Bronchial epithelial cell (primary cell): ENCODE measurements at regions not wholly inside any gene's neighbourhood (a gene's known extent, or its start where the extent isn't known, plus 50 kb on each side); places are given as distances from the start of the nearest gene placed in this dataset.

Source experiments
- DNase-seq: peaks from one replicate; pipeline ENCODE4 v3.0.0-alpha.2; 2010; ENCODE audit warnings: low read depth
- FAIRE-seq: peaks from 2 replicates; lab custom pipeline; 2011; peaks lifted over from hg19 to GRCh38; lab: Jason Lieb, UNC
- H3K27me3 ChIP-seq: 2 replicates; pipeline ENCODE4 v1.5.1; 2011; ENCODE audit warnings: low read length; ENCODE audit not compliant: control insufficient read depth, insufficient read depth
- H3K36me3 ChIP-seq: 2 replicates; pipeline ENCODE4 v1.5.1; 2011; ENCODE audit warnings: low read length; ENCODE audit not compliant: control insufficient read depth, insufficient read depth
- H3K4me3 ChIP-seq: 2 replicates; pipeline ENCODE4 v1.5.1; 2011; ENCODE audit warnings: mild to moderate bottlenecking, low read depth, low read length, control low read depth
- TF ChIP-seq, protein P1 (sequence below): IDR thresholded peaks from 2 replicates; pipeline ENCODE4 v1.5.1; 2011; ENCODE audit warnings: mild to moderate bottlenecking, moderate library complexity, low read length, control low read depth, inconsistent platforms; ENCODE audit not compliant: insufficient read depth, severe bottlenecking

DNA sequence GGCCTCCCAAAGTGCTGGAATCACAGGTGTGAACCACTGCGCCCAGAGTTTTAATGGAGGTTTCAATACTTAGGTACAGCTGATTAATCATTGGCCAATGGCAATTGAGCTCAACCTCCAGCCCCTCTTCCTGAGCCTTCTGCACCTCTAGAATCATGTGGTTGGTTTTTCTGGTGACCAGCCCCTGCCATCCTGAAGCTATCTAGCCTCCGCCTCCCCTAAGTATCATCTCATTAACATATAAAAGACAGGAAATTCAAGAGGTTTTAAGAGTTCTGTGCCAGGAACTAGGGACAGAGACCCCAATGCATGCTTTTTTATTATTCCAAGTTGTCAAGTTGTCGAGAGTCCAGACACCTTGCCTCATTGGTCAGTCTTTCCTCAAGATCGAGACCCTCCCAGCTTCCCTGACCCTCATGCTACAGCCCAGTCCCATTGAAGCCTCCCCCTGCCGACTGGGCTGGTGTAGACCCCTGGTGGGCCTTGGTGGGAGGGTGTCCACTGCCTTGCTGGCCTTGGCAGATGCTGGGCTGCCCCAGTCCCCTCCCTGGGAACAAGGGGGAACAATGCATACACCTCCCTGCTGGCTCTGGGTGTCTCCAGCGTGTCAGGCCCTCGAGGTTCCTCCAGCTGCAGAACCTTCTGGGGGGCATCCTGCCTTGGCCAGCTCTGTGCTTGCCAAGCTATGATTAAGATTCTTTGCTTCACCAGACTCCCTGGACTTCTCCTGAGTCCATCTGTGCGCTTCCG lies 148.0 kb downstream of the CTTN start:
- DNase-seq: no peak
- TF ChIP-seq, protein P1, sequence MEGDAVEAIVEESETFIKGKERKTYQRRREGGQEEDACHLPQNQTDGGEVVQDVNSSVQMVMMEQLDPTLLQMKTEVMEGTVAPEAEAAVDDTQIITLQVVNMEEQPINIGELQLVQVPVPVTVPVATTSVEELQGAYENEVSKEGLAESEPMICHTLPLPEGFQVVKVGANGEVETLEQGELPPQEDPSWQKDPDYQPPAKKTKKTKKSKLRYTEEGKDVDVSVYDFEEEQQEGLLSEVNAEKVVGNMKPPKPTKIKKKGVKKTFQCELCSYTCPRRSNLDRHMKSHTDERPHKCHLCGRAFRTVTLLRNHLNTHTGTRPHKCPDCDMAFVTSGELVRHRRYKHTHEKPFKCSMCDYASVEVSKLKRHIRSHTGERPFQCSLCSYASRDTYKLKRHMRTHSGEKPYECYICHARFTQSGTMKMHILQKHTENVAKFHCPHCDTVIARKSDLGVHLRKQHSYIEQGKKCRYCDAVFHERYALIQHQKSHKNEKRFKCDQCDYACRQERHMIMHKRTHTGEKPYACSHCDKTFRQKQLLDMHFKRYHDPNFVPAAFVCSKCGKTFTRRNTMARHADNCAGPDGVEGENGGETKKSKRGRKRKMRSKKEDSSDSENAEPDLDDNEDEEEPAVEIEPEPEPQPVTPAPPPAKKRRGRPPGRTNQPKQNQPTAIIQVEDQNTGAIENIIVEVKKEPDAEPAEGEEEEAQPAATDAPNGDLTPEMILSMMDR: no peak
- no peak for FAIRE-seq

DNA sequence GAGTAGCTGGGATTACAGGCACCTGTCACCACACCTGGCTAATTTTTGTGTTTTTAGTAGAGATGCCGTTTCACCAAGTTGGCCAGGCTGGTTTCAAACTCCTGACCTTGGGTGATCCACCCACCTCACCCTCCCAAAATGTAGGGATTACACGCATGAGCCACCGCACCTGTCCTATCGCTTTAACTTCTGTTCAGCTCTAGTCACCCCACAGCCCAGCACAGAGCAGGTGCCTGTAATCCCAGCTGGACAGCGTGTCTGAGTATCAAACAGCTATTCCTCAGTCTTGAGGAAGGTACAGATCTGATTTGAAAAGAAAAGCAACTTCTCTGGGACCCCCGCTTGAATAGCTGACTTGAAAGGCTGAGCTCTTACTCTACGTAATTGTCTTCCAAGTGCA lies 149.1 kb downstream of the CTTN start:
- Histone ChIP-seq H3K4me3 (no peak overlapping the region), H3K36me3 (no peaks in the 10 kb centered on the region), H3K27me3 (no peaks in the 10 kb centered on the region)
- DNase-seq: no peak
- TF ChIP-seq, protein P1: no peak
- no peak for FAIRE-seq

More for the DNA sequence above, 148.0 kb downstream of the CTTN start:
- H3K27me3 ChIP-seq: no peaks in the 10 kb centered on the region
- no peaks in the 10 kb centered on the region for H3K36me3 ChIP-seq
- no peak overlapping the region for H3K4me3 ChIP-seq

DNA sequence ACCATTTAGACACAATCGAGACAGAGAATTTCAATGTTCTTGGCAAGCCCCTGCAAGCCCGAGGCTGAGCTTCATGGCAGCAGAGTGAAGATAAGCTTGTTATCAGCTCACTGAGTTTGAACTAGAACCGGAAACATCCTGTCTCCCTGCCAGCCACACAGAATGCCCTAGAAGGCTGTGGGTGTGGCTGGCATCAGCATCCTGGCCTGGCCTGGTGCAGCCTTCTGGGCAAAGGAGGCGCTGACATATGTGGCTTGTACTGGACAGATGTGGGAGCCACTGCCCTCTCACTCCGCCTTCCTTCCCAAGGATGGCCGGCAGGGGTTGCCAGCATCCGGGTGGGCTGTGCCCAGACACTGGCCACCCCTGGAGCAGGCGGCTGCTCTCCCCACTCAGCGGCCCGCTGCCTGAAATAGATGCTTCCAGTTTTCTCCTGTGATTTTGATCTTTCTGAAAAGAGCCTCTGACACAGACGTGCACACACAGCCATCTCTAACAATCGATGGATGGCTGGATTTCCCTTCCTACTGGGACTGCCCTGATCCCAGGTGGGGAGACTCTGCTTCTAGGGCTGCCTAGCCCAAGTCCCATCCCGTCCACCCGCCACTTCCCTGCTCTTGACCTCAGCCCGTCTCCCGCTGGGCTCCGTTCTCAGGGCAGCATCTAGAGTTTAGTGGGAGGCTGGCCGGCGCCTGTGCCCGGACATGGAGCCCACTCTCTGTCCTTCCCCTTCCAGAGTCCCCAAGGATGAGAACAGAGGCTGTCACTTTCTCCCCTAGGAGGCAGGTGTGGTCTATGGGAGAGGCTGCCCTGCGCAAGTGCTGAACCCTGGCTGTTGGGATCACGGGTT lies 149.7 kb downstream of the CTTN start:
- Histone ChIP-seq H3K27me3 (no peaks in the 10 kb centered on the region), H3K36me3 (no peaks in the 10 kb centered on the region), H3K4me3 (no peak overlapping the region)
- DNase-seq (no peak), FAIRE-seq (no peak)
- TF ChIP-seq, protein P1: no peak

DNA sequence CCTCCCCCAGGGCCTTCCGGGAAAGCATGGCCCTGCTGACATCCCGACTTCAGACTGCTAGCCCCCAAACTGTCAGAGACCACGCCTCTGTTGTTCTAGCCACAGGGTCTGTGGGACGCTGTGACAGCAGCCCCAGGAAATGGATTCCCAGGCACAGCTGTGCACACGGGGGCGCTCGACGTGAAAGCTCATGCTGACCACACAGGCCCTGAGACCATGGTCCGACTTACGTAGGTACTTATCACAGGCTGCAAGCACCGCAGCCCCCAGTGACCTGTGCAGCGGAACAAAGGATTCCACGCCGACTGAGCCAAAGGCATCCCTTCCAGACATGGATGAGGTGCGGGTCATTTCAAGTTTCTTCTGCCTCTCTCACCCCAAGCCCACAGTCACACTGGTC lies 150.6 kb downstream of the CTTN start:
- FAIRE-seq (peak; percentile 32), DNase-seq (no peak)
- TF ChIP-seq, protein P1: no peak
- Histone ChIP-seq H3K27me3 (no peaks in the 10 kb centered on the region), H3K36me3 (no peaks in the 10 kb centered on the region), H3K4me3 (no peak overlapping the region)

DNA sequence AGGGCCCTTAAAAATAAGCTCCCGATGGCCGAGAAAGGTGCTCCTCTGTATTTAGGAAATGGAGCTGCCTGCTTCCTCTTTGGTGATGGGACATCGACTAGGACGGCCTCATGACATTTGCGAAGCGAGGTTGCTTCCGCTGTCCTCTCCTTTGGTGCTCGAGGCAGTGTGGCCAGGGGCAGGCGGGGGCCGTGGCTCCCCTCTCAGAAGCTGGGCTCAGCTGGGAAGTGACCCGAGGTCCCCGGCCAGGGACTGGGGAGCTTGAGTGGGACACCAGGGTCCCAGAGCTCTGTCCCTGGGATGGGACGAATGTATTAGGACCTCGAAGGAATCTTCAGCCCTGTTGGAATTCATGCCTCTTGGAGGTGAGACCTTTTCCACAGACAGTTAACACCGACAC lies 151.1 kb downstream of the CTTN start:
- TF ChIP-seq, protein P1: no peak
- no peak for FAIRE-seq
- Histone ChIP-seq H3K4me3 (no peak overlapping the region), H3K36me3 (no peaks in the 10 kb centered on the region), H3K27me3 (no peaks in the 10 kb centered on the region)
- DNase-seq: no peak
